H9 (cell line): ENCODE measurements at regions not wholly inside any gene's neighbourhood (a gene's known extent, or its start where the extent isn't known, plus 50 kb on each side); places are given as distances from the start of the nearest gene placed in this dataset.

Experiments
- DNase-seq: peaks from one replicate; pipeline ENCODE4 v3.0.0-alpha.2; 2017
- H2AFZ ChIP-seq: one replicate; pipeline ENCODE4 v1.6.1; 2013; ENCODE audit warnings: mild to moderate bottlenecking, low read length, control low read depth, moderate library complexity
- H2AK5ac ChIP-seq: 2 replicates; pipeline ENCODE4 v1.6.1; 2013; ENCODE audit warnings: low read length, control low read depth, mixed read lengths; ENCODE audit not compliant: insufficient read length
- H2BK120ac ChIP-seq: one replicate; pipeline ENCODE4 v1.6.1; 2013; ENCODE audit warnings: low read depth, mild to moderate bottlenecking, low read length, control low read depth, inconsistent platforms; ENCODE audit not compliant: poor library complexity, severe bottlenecking
- H2BK12ac ChIP-seq: 2 replicates; pipeline ENCODE4 v1.6.1; 2013; ENCODE audit warnings: low read length, control low read depth, mixed read lengths, low read depth; ENCODE audit not compliant: insufficient read length
- H2BK15ac ChIP-seq: 2 replicates; pipeline ENCODE4 v1.6.1; 2013; ENCODE audit warnings: low read depth, low read length, control low read depth
- H2BK20ac ChIP-seq: one replicate; pipeline ENCODE4 v1.6.1; 2013; ENCODE audit warnings: low read depth, mild to moderate bottlenecking, low read length, control low read depth, inconsistent platforms; ENCODE audit not compliant: poor library complexity, severe bottlenecking
- H2BK5ac ChIP-seq: 2 replicates; pipeline ENCODE4 v1.6.1; 2013; ENCODE audit warnings: low read length, control low read depth, mixed read lengths; ENCODE audit not compliant: insufficient read length
- H3K14ac ChIP-seq: 2 replicates; pipeline ENCODE4 v1.6.1; 2013; ENCODE audit warnings: low read length, control low read depth; ENCODE audit not compliant: insufficient read depth
- H3K18ac ChIP-seq: 2 replicates; pipeline ENCODE4 v1.6.1; 2013; ENCODE audit warnings: low read depth, mild to moderate bottlenecking, mixed read lengths, low read length, control low read depth; ENCODE audit not compliant: insufficient read length
- H3K23ac ChIP-seq: 2 replicates; pipeline ENCODE4 v1.6.1; 2013; ENCODE audit warnings: low read length, control low read depth, mixed read lengths, low read depth; ENCODE audit not compliant: insufficient read length
- H3K23me2 ChIP-seq: 2 replicates; pipeline ENCODE4 v1.6.1; 2013; ENCODE audit warnings: low read depth, mild to moderate bottlenecking, mixed read lengths, low read length, control low read depth; ENCODE audit not compliant: insufficient read length, poor library complexity, severe bottlenecking
- H3K27ac ChIP-seq: 2 replicates; pipeline ENCODE4 v1.5.1; 2013; ENCODE audit warnings: low read length, control low read depth, mixed read lengths, low read depth; ENCODE audit not compliant: insufficient read length
- H3K27me3 ChIP-seq: 2 replicates; pipeline ENCODE4 v1.6.1; 2013; ENCODE audit warnings: low read length, control low read depth, inconsistent platforms; ENCODE audit not compliant: insufficient read depth
- H3K4ac ChIP-seq: 2 replicates; pipeline ENCODE4 v1.6.1; 2013; ENCODE audit warnings: low read depth, mild to moderate bottlenecking, control low read depth, inconsistent platforms, low read length, moderate library complexity
- H3K4me1 ChIP-seq: 2 replicates; pipeline ENCODE4 v1.6.1; 2013; ENCODE audit warnings: low read length, control low read depth, inconsistent platforms; ENCODE audit not compliant: insufficient read depth
- H3K4me2 ChIP-seq: 2 replicates; pipeline ENCODE4 v1.6.1; 2013; ENCODE audit warnings: low read length, control low read depth, mixed read lengths; ENCODE audit not compliant: insufficient read length, insufficient read depth
- H3K56ac ChIP-seq: 2 replicates; pipeline ENCODE4 v1.6.1; 2013; ENCODE audit warnings: low read depth, mild to moderate bottlenecking, mixed read lengths, low read length, control low read depth; ENCODE audit not compliant: insufficient read length
- H3K79me1 ChIP-seq: 2 replicates; pipeline ENCODE4 v1.6.1; 2013; ENCODE audit warnings: low read depth, mild to moderate bottlenecking, moderate library complexity, low read length, control low read depth, inconsistent platforms; ENCODE audit not compliant: insufficient read depth, poor library complexity, severe bottlenecking
- H3K79me2 ChIP-seq: 2 replicates; pipeline ENCODE4 v1.6.1; 2013; ENCODE audit warnings: low read length, control low read depth, inconsistent platforms; ENCODE audit not compliant: insufficient read depth
- H3K9ac ChIP-seq: 2 replicates; pipeline ENCODE4 v1.6.1; 2013; ENCODE audit warnings: low read length, control low read depth, mixed read lengths; ENCODE audit not compliant: insufficient read length; ENCODE audit errors: extremely low read depth
- H3K9me3 ChIP-seq: one replicate; pipeline ENCODE4 v1.6.1; 2013; ENCODE audit warnings: low read depth, low read length, inconsistent platforms; ENCODE audit not compliant: control insufficient read depth
- H3T11ph ChIP-seq: one replicate; pipeline ENCODE4 v1.6.1; 2013; ENCODE audit warnings: mild to moderate bottlenecking, low read length, control low read depth, inconsistent platforms
- H4K20me1 ChIP-seq: one replicate; pipeline ENCODE4 v1.6.1; 2013; ENCODE audit not compliant: control insufficient read depth, insufficient read length, insufficient read depth
- H4K5ac ChIP-seq: 2 replicates; pipeline ENCODE4 v1.6.1; 2013; ENCODE audit warnings: low read depth, mild to moderate bottlenecking, mixed read lengths, low read length, control low read depth; ENCODE audit not compliant: insufficient read length
- H4K8ac ChIP-seq: replicated peaks from 2 replicates; pipeline ENCODE4 v1.6.1; 2013; ENCODE audit warnings: low read length, control low read depth, mixed read lengths, low read depth; ENCODE audit not compliant: insufficient read length
- H4K91ac ChIP-seq: 2 replicates; pipeline ENCODE4 v1.6.1; 2013; ENCODE audit warnings: low read depth, mild to moderate bottlenecking, moderate library complexity, mixed read lengths, low read length, control low read depth; ENCODE audit not compliant: insufficient read length
- H3K27ac Mint-ChIP-seq, 3 experiments: 2 replicates in 2 of 3; 3 replicates in 1 of 3; pipeline ENCODE4 v1.8.0; 2020 to 2021; ENCODE audit warnings: mixed read lengths in 3 of 3, mild to moderate bottlenecking in 1 of 3, moderate library complexity in 1 of 3
- H3K27me3 Mint-ChIP-seq: 2 replicates; pipeline ENCODE4 v1.8.0; 2021; ENCODE audit warnings: low read depth, mild to moderate bottlenecking, moderate library complexity, mixed read lengths
- H3K36me3 Mint-ChIP-seq, 3 experiments: 2 replicates in 2 of 3; 3 replicates in 1 of 3; pipeline ENCODE4 v1.8.0; 2020 to 2021; ENCODE audit warnings: low read depth in 3 of 3, mixed read lengths in 3 of 3; ENCODE audit not compliant: insufficient read depth in 1 of 3
- H3K4me1 Mint-ChIP-seq, 2 experiments: 2 replicates each; pipeline ENCODE4 v1.8.0; 2020; ENCODE audit warnings: mixed read lengths in 2 of 2
- H3K4me3 Mint-ChIP-seq, 2 experiments: 2 replicates in 1 of 2; 3 replicates in 1 of 2; pipeline ENCODE4 v1.8.0; 2020 to 2021; ENCODE audit warnings: mild to moderate bottlenecking in 2 of 2, mixed read lengths in 2 of 2, moderate library complexity in 1 of 2
- H3K9me3 Mint-ChIP-seq, 2 experiments: 2 replicates in 1 of 2; 3 replicates in 1 of 2; pipeline ENCODE4 v1.8.0; 2020; ENCODE audit warnings: mild to moderate bottlenecking in 2 of 2, mixed read lengths in 2 of 2, moderate library complexity in 1 of 2
- CTCF ChIP-seq: fragments of 200-600 bp; sonication (generic); conservative IDR thresholded peaks from 3 replicates; pipeline ENCODE4 v1.8.0; 2021; ENCODE audit warnings: antibody characterized with exemption, mild to moderate bottlenecking
- WGBS: extraction: QIAGEN DNeasy Blood & Tissue Kit; methylation state at CpG from one replicate; pipeline ENCODE4 v1.1.7; 2013; ENCODE audit warnings: missing lambda C conversion rate, low lambda C conversion rate, mixed read lengths; ENCODE audit not compliant: insufficient read length; ENCODE audit errors: extremely low coverage; 5-methylcytosine and 5-hydroxymethylcytosine counted together

GRCh38 chr6:103081876-103082630, 1688.5 kb downstream of the GRIK2 start:
- Histone ChIP-seq H3K4me1 (no peaks in the 10 kb centered on the region), H3T11ph (no peak overlapping the region), H2BK120ac (no peak overlapping the region), H4K5ac (no peak overlapping the region), H3K4me2 (no peak overlapping the region), H4K91ac (no peak overlapping the region), H2BK15ac (no peak overlapping the region), H3K18ac (no peak overlapping the region), H3K27me3 (no peaks in the 10 kb centered on the region), H4K8ac (no peak overlapping the region), H4K20me1 (no peaks in the 10 kb centered on the region), H2BK20ac (no peak overlapping the region), H3K27ac (no peak overlapping the region), H3K9ac (no peak overlapping the region), H2BK5ac (no peak overlapping the region), H3K79me2 (no peaks in the 10 kb centered on the region), H3K56ac (no peak overlapping the region), H3K79me1 (no peaks in the 10 kb centered on the region), H2AFZ (no peak overlapping the region), H3K23me2 (no peaks in the 10 kb centered on the region), H3K23ac (no peak overlapping the region), H3K14ac (no peak overlapping the region), H3K4ac (no peak overlapping the region), H2BK12ac (no peak overlapping the region), H3K9me3 (no peaks in the 10 kb centered on the region), H2AK5ac (no peak overlapping the region)
- H3K4me3 Mint-ChIP-seq = no peak overlapping the region
- no peaks in the 10 kb centered on the region for H3K4me1 Mint-ChIP-seq
- H3K36me3 Mint-ChIP-seq = no peaks in the 10 kb centered on the region
- WGBS = no CpG with 5 or more reads among the region's 6 CpGs
- no peaks in the 10 kb centered on the region; a peak in 1 of 5 replicates for H3K9me3 Mint-ChIP-seq
- no peaks in the 10 kb centered on the region for H3K27me3 Mint-ChIP-seq
- DNase-seq = no peak
- TF ChIP-seq CTCF = no peak
- no peak overlapping the region for H3K27ac Mint-ChIP-seq
